K562 (cell line): ENCODE measurements at regions not wholly inside any gene's neighbourhood (a gene's known extent, or its start where the extent isn't known, plus 50 kb on each side); places are given as distances from the start of the nearest gene placed in this dataset.
A peak's percentile ranks its signal among the peaks of the same experiment; 100 is the strongest.

ENCODE experiments used
- ATAC-seq: fragments of 200-7000 bp; cut with Tn5 transposase; 3 replicates; pipeline ENCODE4 v1.9.1; 2020; ENCODE audit warnings: moderate library complexity
- BruUV-seq: library from RNA; stranded (reverse); fragments of 400-500 nt; replicated peaks from 2 replicates; lab custom pipeline; 2021; lab: Mats Ljungman, UMichigan
- CTCF ChIA-PET: fragments of 300-600 bp; formaldehyde crosslinking; extraction: SDS; loops from one replicate; lab custom pipeline; 2021; ENCODE audit warnings: low intra/inter-chr PET ratio; lab: Yijun Ruan, JAX
- POLR2A ChIA-PET: fragments of 300-600, 350-650 bp; sonication (Branson Sonifier 250); formaldehyde crosslinking; extraction: SDS; loops from one replicate; lab custom pipeline; 2021; ENCODE audit warnings: antibody characterized with exemption, inconsistent platforms; lab: Yijun Ruan, JAX
- DNase-seq, 4 experiments: peaks; one replicate each; pipeline versions ENCODE4 v3.0.0 to v3.0.0-alpha.2; 2011 to 2018; ENCODE audit warnings: low spot score in 3 of 4, mixed read lengths in 3 of 4; ENCODE audit errors: extremely low read depth in 1 of 4
- FAIRE-seq: peaks from 2 replicates; lab custom pipeline; 2011; peaks lifted over from hg19 to GRCh38; lab: Jason Lieb, UNC
- H2AFZ ChIP-seq: 2 replicates; pipeline ENCODE4 v1.6.0; 2011; ENCODE audit warnings: low read depth, low read length, control low read depth, inconsistent platforms
- H3K27ac ChIP-seq: fragments of 200-600 bp; 3 replicates; pipeline ENCODE4 v1.8.0; 2011; ENCODE audit warnings: low read depth, mild to moderate bottlenecking, control low read depth, inconsistent platforms, low read length, moderate library complexity, mixed read lengths; ENCODE audit errors: extremely low read depth
- H3K27me3 ChIP-seq, 2 experiments: fragments of 300-600 bp in 1 of 2; 2 replicates in 1 of 2; 3 replicates in 1 of 2; pipeline versions ENCODE4 v1.6.0 to v1.8.0; 2011; ENCODE audit warnings: inconsistent platforms in 2 of 2, low read length in 2 of 2, mild to moderate bottlenecking in 1 of 2, mixed read lengths in 1 of 2, moderate library complexity in 1 of 2; ENCODE audit not compliant: control insufficient read depth in 2 of 2, insufficient read depth in 2 of 2
- H3K36me3 ChIP-seq: fragments of 300-600 bp; 3 replicates; pipeline ENCODE4 v1.8.0; 2011; ENCODE audit warnings: mild to moderate bottlenecking, low read length, inconsistent platforms; ENCODE audit not compliant: control insufficient read depth, insufficient read depth
- H3K4me1 ChIP-seq, 2 experiments: fragments of 200-600 bp in 1 of 2; replicated peaks in 1 of 2; 2 replicates in 1 of 2; 3 replicates in 1 of 2; pipeline versions ENCODE4 v1.5.1 to v1.8.0; 2011; ENCODE audit warnings: inconsistent platforms in 2 of 2, low read length in 2 of 2, mild to moderate bottlenecking in 1 of 2, mixed read lengths in 1 of 2, moderate library complexity in 1 of 2; ENCODE audit not compliant: control insufficient read depth in 2 of 2, insufficient read depth in 2 of 2
- H3K4me2 ChIP-seq: 2 replicates; pipeline ENCODE4 v1.6.1; 2011; ENCODE audit warnings: low read length, control low read depth, inconsistent platforms, mixed read lengths; ENCODE audit not compliant: insufficient read depth
- H3K4me3 ChIP-seq: fragments of 200-600 bp; sonication (generic), shearing (Covaris generic); 2 replicates; pipeline ENCODE4 v1.5.1; 2016; ENCODE audit warnings: control low read depth, inconsistent platforms
- H3K79me2 ChIP-seq: fragments of 200-600 bp; 3 replicates; pipeline ENCODE4 v1.8.0; 2011; ENCODE audit warnings: low read length, inconsistent platforms; ENCODE audit not compliant: control insufficient read depth, insufficient read depth
- H3K9ac ChIP-seq, 2 experiments: 2 replicates each; pipeline versions ENCODE4 v1.6.0 to v1.6.1; 2011; ENCODE audit warnings: low read depth in 2 of 2, low read length in 2 of 2, control low read depth in 1 of 2, inconsistent platforms in 1 of 2, mild to moderate bottlenecking in 1 of 2, mixed read lengths in 1 of 2; ENCODE audit not compliant: insufficient read depth in 1 of 2
- H3K9me1 ChIP-seq: one replicate; pipeline ENCODE4 v1.6.0; 2011; ENCODE audit warnings: inconsistent platforms, mild to moderate bottlenecking, low read length, moderate library complexity; ENCODE audit not compliant: control insufficient read depth, insufficient read depth
- H3K9me3 ChIP-seq: replicated peaks from 2 replicates; pipeline ENCODE4 v1.5.1; 2011; ENCODE audit warnings: low read depth, low read length, inconsistent platforms; ENCODE audit not compliant: control insufficient read depth, insufficient read depth
- H4K20me1 ChIP-seq: replicated peaks from 2 replicates; pipeline ENCODE4 v1.6.1; 2011; ENCODE audit warnings: low read length, inconsistent platforms, mixed read lengths; ENCODE audit not compliant: control insufficient read depth, insufficient read depth
- EGR1 ChIP-seq: fragments of 450-650 bp; conservative IDR thresholded peaks from 2 replicates; pipeline ENCODE4 v1.6.1; 2017; ENCODE audit warnings: mild to moderate bottlenecking
- GATA2 ChIP-seq: sonication (generic); formaldehyde crosslinking; IDR thresholded peaks from 2 replicates; pipeline ENCODE4 v1.4.0; 2020; ENCODE audit warnings: mild to moderate bottlenecking, missing genetic modification reagents
- RAD21 ChIP-seq, 2 experiments: fragments of 250-450 bp in 1 of 2; fragments of 450-650 bp in 1 of 2; sonication (Bioruptor Pico) in 1 of 2; formaldehyde crosslinking in 1 of 2; IDR thresholded peaks in 1 of 2; conservative IDR thresholded peaks in 1 of 2; 2 replicates each; pipeline versions ENCODE4 v1.4.0 to v1.8.0; 2020 to 2022; ENCODE audit warnings: mild to moderate bottlenecking in 2 of 2, moderate library complexity in 1 of 2
- RBM34 ChIP-seq: fragments of 200-400 bp; formaldehyde crosslinking; IDR thresholded peaks from 2 replicates; pipeline ENCODE4 v1.6.1; 2018; ENCODE audit warnings: low read length, borderline replicate concordance; ENCODE audit not compliant: insufficient read depth
- SAP30 ChIP-seq: fragments of 200-600 bp; sonication (generic); IDR thresholded peaks from 2 replicates; pipeline ENCODE4 v1.6.1; 2012; ENCODE audit warnings: borderline replicate concordance, low read depth, mild to moderate bottlenecking, moderate library complexity, low read length, control low read depth, inconsistent platforms; ENCODE audit not compliant: insufficient read depth, poor library complexity, severe bottlenecking
- SNRNP70 ChIP-seq: fragments of 200-400 bp; formaldehyde crosslinking; optimal IDR thresholded peaks from 2 replicates; pipeline ENCODE3; 2017; ENCODE audit warnings: low read depth, low read length
- XRCC5 ChIP-seq: fragments of 200-400 bp; formaldehyde crosslinking; IDR thresholded peaks from 2 replicates; pipeline ENCODE4 v1.6.1; 2017; ENCODE audit warnings: low read depth, mild to moderate bottlenecking, low read length
- WGBS: fragments of 100-300 bp; shearing (Covaris generic); methylation state at CpG from one replicate; pipeline ENCODE4 v1.1.6; 2016; ENCODE audit warnings: low coverage, mixed read lengths; ENCODE audit not compliant: insufficient coverage; ENCODE audit errors: missing lambda C conversion rate; 5-methylcytosine and 5-hydroxymethylcytosine counted together
- in situ Hi-C: fragments of 300-500 bp; cut with MboI; formaldehyde crosslinking; loops from 4 replicates; pipeline ENCODE4 v1.15.0; 2018; ENCODE audit warnings: inconsistent platforms, mixed read lengths
- intact Hi-C: fragments of 100-400 bp; cut with micrococcal nuclease; formaldehyde crosslinking; loops from 2 replicates; pipeline ENCODE4 v1.14.2; 2022
- TF ChIP-seq, protein P1 (sequence below): sonication (generic); formaldehyde crosslinking; IDR thresholded peaks from 2 replicates; pipeline ENCODE4 v1.8.1; 2023; ENCODE audit warnings: mild to moderate bottlenecking, missing genetic modification reagents

- BruUV-seq = no TSS peak
- intact Hi-C loops = loop anchor here (10.0 kb wide), 1 partner anchor 1266 kb away; the partner anchor contains the start of gene FBXO30
- Histone ChIP-seq H4K20me1 (no peaks in the 10 kb centered on the region), H3K9ac (no peak overlapping the region), H3K27ac (no peak overlapping the region), H3K9me3 (no peaks in the 10 kb centered on the region; the same call in 1 of the 2 replicates)
- 64% methylated on average over 9 of the region's 9 CpGs for WGBS
- TF ChIP-seq, protein P1, sequence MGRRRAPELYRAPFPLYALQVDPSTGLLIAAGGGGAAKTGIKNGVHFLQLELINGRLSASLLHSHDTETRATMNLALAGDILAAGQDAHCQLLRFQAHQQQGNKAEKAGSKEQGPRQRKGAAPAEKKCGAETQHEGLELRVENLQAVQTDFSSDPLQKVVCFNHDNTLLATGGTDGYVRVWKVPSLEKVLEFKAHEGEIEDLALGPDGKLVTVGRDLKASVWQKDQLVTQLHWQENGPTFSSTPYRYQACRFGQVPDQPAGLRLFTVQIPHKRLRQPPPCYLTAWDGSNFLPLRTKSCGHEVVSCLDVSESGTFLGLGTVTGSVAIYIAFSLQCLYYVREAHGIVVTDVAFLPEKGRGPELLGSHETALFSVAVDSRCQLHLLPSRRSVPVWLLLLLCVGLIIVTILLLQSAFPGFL (CRISPR knock-in tag) = no peak
- TF ChIP-seq EGR1 = no peak
- no peak for TF ChIP-seq SNRNP70
- TF ChIP-seq SAP30 = no peak
- no peak for TF ChIP-seq RBM34
- TF ChIP-seq XRCC5 = no peak
- peak in 1 of 2 experiments; percentile 28; a peak in 1 of 4 replicates for TF ChIP-seq RAD21 (CRISPR knock-in tag; conservative IDR thresholded peaks at IDR 0.05 in 1 of 2, IDR thresholded peaks at IDR 0.05 in 1 of 2)
- no peak for TF ChIP-seq GATA2 (CRISPR knock-in tag)
- TF ChIP-seq, all 486 proteins: peak for 1
- H3K4me1 ChIP-seq = peaks cover 4 to 26% of the 10 kb centered on the region in 2 experiments
- no peak for FAIRE-seq
- H3K9me1 ChIP-seq = no peaks in the 10 kb centered on the region
- POLR2A ChIA-PET = interaction anchor here (0.5 kb wide), 1 partner anchor 55 kb away, joined by 3 read pairs; no protein-coding TSS in a partner anchor
- in situ Hi-C loops = no loop called here
- H3K27me3 ChIP-seq = no peaks in the 10 kb centered on the region
- no peak overlapping the region for H3K4me2 ChIP-seq
- no peaks in the 10 kb centered on the region for H3K79me2 ChIP-seq
- no peaks in the 10 kb centered on the region for H3K36me3 ChIP-seq
- CTCF ChIA-PET = no interaction called here
- no peak overlapping the region for H2AFZ ChIP-seq
- H3K4me3 ChIP-seq = no peak overlapping the region
- no peak for DNase-seq
- no peak for ATAC-seq
Measured at GRCh38 chr6:144548536-144548935, 263.4 kb downstream of the UTRN start.
